ENCODE measurements at regions not wholly inside any gene's neighbourhood (a gene's known extent, or its start where the extent isn't known, plus 50 kb on each side); places are given as distances from the start of the nearest gene placed in this dataset.

GRCh38 chr18:30622104-30622503, 420.4 kb downstream of the DSC3 start:
- no peak for DNase-seq (ENCODE audit: low spot score)
- in situ Hi-C loops (cut with MboI; ENCODE audit: low sequenced_read_pairs, unreplicated experiment), result no loop called here
- no peak for TF ChIP-seq CTCF (IDR thresholded peaks at IDR 0.05; ENCODE audit: borderline replicate concordance, control extremely low read depth, extremely low read depth, insufficient read depth, missing control alignments)

GRCh38 chr18:30618567-30618966, 424.0 kb downstream of the DSC3 start:
- DNase-seq (ENCODE audit: low spot score), result no peak
- TF ChIP-seq CTCF (IDR thresholded peaks at IDR 0.05; ENCODE audit: borderline replicate concordance, control extremely low read depth, extremely low read depth, insufficient read depth, missing control alignments), result no peak
- in situ Hi-C loops (cut with MboI; ENCODE audit: low sequenced_read_pairs, unreplicated experiment), result no loop called here

DNA sequence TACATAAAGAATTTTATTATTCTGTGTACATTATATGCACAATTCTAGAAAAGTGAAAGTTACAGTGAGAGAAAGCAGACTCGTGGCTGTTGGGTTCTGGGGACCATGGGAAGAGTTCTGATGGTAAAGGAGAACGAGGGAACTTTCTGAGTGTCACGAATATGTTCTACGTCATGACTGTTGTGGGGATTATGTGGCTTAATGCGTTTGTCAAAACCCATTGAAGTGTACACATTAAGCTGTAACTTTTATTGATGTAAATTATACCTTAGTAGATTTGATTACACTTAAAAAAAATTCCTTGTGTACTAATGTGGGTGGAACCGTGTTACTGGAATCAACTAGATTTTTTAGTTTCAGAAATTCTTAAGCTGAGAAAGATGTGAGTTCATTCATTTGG, 426.1 kb downstream of the DSC3 start:
- in situ Hi-C loops (cut with MboI; ENCODE audit: low sequenced_read_pairs, unreplicated experiment), result no loop called here
- DNase-seq (ENCODE audit: low spot score), result no peak
- TF ChIP-seq CTCF (IDR thresholded peaks at IDR 0.05; ENCODE audit: borderline replicate concordance, control extremely low read depth, extremely low read depth, insufficient read depth, missing control alignments), result no peak

GRCh38 chr18:30613467-30613801, 429.1 kb downstream of the DSC3 start:
- DNase-seq (ENCODE audit: low spot score), result no peak
- in situ Hi-C loops (cut with MboI; ENCODE audit: low sequenced_read_pairs, unreplicated experiment), result no loop called here
- no peak for TF ChIP-seq CTCF (IDR thresholded peaks at IDR 0.05; ENCODE audit: borderline replicate concordance, control extremely low read depth, extremely low read depth, insufficient read depth, missing control alignments)

- no peak for DNase-seq (ENCODE audit: low spot score)
- no peak for TF ChIP-seq CTCF (IDR thresholded peaks at IDR 0.05; ENCODE audit: borderline replicate concordance, control extremely low read depth, extremely low read depth, insufficient read depth, missing control alignments)
- in situ Hi-C loops (cut with MboI; ENCODE audit: low sequenced_read_pairs, unreplicated experiment), result no loop called here
These were observed 441.0 kb downstream of the DSC3 start for GRCh38 chr18:30601541-30601940.

GRCh38 chr18:30597202-30597601, 445.3 kb downstream of the DSC3 start:
- in situ Hi-C loops (cut with MboI; ENCODE audit: low sequenced_read_pairs, unreplicated experiment), result no loop called here
- DNase-seq (ENCODE audit: low spot score), result no peak
- TF ChIP-seq CTCF (IDR thresholded peaks at IDR 0.05; ENCODE audit: borderline replicate concordance, control extremely low read depth, extremely low read depth, insufficient read depth, missing control alignments), result no peak

DNA sequence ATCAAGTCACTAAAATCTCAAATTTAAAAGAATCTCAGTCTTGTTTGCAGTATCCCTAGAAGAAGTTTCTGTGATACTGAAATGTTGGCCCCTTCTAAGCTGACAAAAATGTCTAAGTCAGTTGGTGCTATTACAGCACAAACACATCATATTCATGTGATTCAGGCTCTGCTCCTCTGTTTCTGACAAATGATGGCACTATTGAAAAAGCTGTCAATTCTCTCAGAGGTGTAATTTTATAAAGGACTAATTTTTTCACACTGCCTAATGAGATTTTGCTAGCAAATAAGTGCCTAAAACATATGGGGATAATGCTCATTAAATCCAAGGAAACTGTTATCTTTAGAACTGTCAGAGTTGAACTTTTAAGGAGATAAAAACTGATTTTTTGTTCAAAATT, 445.9 kb downstream of the DSC3 start:
- no peak for DNase-seq (ENCODE audit: low spot score)
- no peak for TF ChIP-seq CTCF (IDR thresholded peaks at IDR 0.05; ENCODE audit: borderline replicate concordance, control extremely low read depth, extremely low read depth, insufficient read depth, missing control alignments)
- in situ Hi-C loops (cut with MboI; ENCODE audit: low sequenced_read_pairs, unreplicated experiment), result no loop called here
